ENCODE measurements at regions not wholly inside any gene's neighbourhood (a gene's known extent, or its start where the extent isn't known, plus 50 kb on each side); places are given as distances from the start of the nearest gene placed in this dataset.

DNA sequence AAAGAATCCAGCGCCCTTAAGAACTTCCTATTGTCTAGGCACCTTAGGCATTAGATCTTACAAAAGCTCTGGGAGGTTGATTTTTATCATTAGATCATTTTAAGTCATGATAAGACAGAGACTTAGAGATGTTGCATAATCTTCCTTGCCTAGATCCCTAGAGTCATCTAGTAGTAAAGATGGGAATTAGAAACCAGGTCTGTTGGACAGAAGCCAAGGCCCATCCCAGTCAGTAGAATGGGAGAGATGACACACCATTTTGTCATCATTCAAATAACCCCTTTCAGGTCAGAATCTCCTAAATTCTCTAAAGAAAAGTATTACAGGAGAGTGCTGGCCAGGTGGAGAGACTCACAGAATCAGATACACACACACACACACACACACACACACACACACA, 579.1 kb downstream of the BMP2 start:
- CTCF ChIA-PET = no interaction called here
- no peak for DNase-seq (ENCODE audit: extremely low spot score)
- TF ChIP-seq CTBP1 (IDR thresholded peaks at IDR 0.05; ENCODE audit: borderline replicate concordance) (no peak), FOXA1 (IDR thresholded peaks at IDR 0.05) (no peak), TARDBP (IDR thresholded peaks at IDR 0.05) (no peak)

DNA sequence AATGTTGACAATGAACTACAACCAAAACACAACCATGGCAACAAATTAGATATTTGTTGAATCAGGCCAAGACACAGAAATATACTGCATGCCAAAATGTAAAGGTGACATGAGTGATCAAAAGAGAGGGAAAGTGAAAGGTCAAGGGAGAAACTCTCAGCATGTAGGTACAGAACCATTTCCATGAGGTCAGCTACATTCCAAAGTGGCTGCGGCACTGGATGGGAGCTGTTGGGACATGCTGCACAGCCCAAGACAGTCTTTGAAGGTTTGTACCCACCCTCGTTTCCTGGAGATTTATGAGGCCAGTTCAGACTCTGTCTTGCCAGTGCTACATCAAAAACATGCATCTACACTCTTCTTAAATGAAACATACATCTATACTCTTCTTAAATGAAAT, 579.9 kb downstream of the BMP2 start:
- ChIA-PET POLR2A (no interaction called here), CTCF (no interaction called here)
- TF ChIP-seq ARNT (IDR thresholded peaks at IDR 0.05) = no peak
- TF ChIP-seq CTBP1 (IDR thresholded peaks at IDR 0.05; ENCODE audit: borderline replicate concordance) = no peak
- TF ChIP-seq, protein P1, sequence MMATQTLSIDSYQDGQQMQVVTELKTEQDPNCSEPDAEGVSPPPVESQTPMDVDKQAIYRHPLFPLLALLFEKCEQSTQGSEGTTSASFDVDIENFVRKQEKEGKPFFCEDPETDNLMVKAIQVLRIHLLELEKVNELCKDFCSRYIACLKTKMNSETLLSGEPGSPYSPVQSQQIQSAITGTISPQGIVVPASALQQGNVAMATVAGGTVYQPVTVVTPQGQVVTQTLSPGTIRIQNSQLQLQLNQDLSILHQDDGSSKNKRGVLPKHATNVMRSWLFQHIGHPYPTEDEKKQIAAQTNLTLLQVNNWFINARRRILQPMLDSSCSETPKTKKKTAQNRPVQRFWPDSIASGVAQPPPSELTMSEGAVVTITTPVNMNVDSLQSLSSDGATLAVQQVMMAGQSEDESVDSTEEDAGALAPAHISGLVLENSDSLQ (IDR thresholded peaks at IDR 0.05) = no peak
- TF ChIP-seq FOXM1 (IDR thresholded peaks at IDR 0.05; ENCODE audit: borderline replicate concordance) = no peak
- TF ChIP-seq HDGF (IDR thresholded peaks at IDR 0.05; ENCODE audit: borderline replicate concordance) = no peak
- TF ChIP-seq NFRKB (IDR thresholded peaks at IDR 0.05) = no peak
- no peak for TF ChIP-seq LEF1 (IDR thresholded peaks at IDR 0.05; ENCODE audit: borderline replicate concordance)
- TF ChIP-seq FOXA1 (IDR thresholded peaks at IDR 0.05) = no peak
- TF ChIP-seq ZNF384 (IDR thresholded peaks at IDR 0.05) = no peak
- TF ChIP-seq BHLHE40 (IDR thresholded peaks at IDR 0.05; ENCODE audit: borderline replicate concordance) = no peak
- no peak for TF ChIP-seq ELF4 (IDR thresholded peaks at IDR 0.05)
- TF ChIP-seq FOXK2 (IDR thresholded peaks at IDR 0.05) = no peak
- TF ChIP-seq SP1 (IDR thresholded peaks at IDR 0.05) = no peak
- no peak for TF ChIP-seq L3MBTL2 (conservative IDR thresholded peaks at IDR 0.05)
- no peak for TF ChIP-seq SUZ12 (IDR thresholded peaks at IDR 0.05)
- TF ChIP-seq TARDBP (IDR thresholded peaks at IDR 0.05) = no peak
- no peak for DNase-seq (ENCODE audit: extremely low spot score)

More for the DNA sequence above, 579.1 kb downstream of the BMP2 start:
- POLR2A ChIA-PET = no interaction called here

DNA sequence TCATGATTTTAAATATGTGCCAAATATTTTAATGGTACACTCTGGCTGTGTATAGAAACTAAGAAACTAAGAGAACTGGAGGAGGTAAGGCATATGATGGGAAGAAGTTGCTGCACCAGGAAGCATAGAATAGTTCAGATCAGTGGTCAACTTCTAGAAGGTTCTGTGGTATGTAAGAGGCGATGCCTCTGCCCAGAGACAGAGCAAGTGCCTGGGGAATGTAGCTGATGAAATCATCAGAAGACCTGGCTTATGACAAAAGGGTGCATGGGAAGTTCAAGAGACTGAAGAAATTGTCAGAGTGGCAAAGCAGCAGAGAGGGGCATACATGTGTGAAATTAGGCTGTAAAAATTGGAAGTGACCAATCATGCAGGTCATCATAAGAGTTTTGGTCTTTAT, 580.8 kb downstream of the BMP2 start:
- CTCF ChIA-PET = no interaction called here
- no peak for DNase-seq (ENCODE audit: extremely low spot score)
- POLR2A ChIA-PET = no interaction called here
- TF ChIP-seq TARDBP (IDR thresholded peaks at IDR 0.05) (no peak), LEF1 (IDR thresholded peaks at IDR 0.05; ENCODE audit: borderline replicate concordance) (no peak), SUZ12 (IDR thresholded peaks at IDR 0.05) (no peak)
- TF ChIP-seq, protein P1 (IDR thresholded peaks at IDR 0.05) = no peak

DNA sequence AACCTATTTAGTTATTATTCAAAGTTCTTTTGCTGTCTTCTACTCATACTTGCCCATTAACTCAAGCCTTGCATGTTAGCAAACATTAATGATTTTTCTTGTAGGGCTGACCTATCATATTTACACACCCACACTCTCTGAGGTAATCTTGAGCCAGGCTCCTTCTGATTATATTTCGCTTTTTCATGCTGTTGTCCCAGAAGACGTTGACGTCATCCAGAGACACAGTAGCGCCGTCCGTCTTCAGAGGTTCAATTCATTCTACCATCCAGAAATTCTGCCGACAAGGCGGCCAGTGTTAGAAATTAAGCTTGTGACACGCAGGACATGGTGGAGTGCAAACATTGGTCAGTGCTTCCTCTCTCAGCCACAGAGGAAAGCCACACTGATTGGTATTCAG, 584.7 kb downstream of the BMP2 start:
- TF ChIP-seq, protein P1 (IDR thresholded peaks at IDR 0.05) = no peak
- no peak for TF ChIP-seq LEF1 (IDR thresholded peaks at IDR 0.05; ENCODE audit: borderline replicate concordance)
- no peak for TF ChIP-seq NFRKB (IDR thresholded peaks at IDR 0.05)
- no peak for TF ChIP-seq ELF4 (IDR thresholded peaks at IDR 0.05)
- POLR2A ChIA-PET = no interaction called here
- no peak for DNase-seq (ENCODE audit: extremely low spot score)
- CTCF ChIA-PET = interaction anchor here (0.6 kb wide), 1 partner anchor 9 kb away, joined by 3 read pairs; no protein-coding TSS in a partner anchor

DNA sequence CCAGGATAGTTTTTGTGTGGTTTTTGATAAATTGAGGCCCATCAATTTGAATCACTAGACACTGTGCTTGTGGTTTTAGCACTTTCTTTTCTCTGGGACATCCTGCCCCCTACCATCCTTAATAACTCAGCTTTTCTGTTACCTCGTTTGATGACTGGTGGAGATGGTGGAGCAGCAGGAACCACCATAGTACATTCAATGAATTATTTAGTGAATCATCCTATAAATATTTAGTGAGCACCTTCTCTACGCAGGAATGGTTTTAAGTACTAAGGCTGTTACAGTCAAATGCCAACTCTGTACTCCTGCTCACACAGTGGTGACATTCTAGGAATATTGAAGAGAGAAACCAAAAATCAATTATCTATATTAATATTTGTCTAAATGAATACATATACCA, 585.2 kb downstream of the HAO1 start:
- no peak for DNase-seq (ENCODE audit: extremely low spot score)
- ChIA-PET CTCF (no interaction called here), POLR2A (no interaction called here)

DNA sequence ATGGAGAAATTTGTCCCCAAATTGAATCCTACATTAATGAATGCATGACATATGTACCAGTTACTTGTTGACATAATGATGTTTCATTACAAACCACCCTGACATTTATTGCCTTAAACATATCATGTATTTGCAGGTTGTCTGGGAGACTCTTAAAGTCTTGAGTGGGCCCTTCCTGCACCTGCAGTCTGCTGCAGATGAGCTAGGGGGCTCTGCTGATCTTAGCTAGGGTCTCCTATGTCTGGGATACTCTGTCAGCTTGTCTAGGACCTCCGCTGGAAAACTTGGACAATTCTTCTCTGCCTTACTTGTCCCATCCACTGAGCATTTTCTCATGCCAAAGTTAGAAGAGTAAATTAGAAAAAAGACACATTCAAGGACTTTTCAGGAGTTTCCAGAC, 581.6 kb downstream of the HAO1 start:
- ChIA-PET CTCF (no interaction called here), POLR2A (no interaction called here)
- DNase-seq (ENCODE audit: extremely low spot score) = no peak
- no peak for TF ChIP-seq L3MBTL2 (conservative IDR thresholded peaks at IDR 0.05)
- TF ChIP-seq CTBP1 (IDR thresholded peaks at IDR 0.05; ENCODE audit: borderline replicate concordance) = no peak
- no peak for TF ChIP-seq FOXA1 (IDR thresholded peaks at IDR 0.05)
- no peak for TF ChIP-seq ARNT (IDR thresholded peaks at IDR 0.05)
- no peak for TF ChIP-seq SP1 (IDR thresholded peaks at IDR 0.05)

More for the DNA sequence above, 585.2 kb downstream of the HAO1 start:
- TF ChIP-seq CTBP1 (IDR thresholded peaks at IDR 0.05; ENCODE audit: borderline replicate concordance) (no peak), HDGF (IDR thresholded peaks at IDR 0.05; ENCODE audit: borderline replicate concordance) (no peak)

DNA sequence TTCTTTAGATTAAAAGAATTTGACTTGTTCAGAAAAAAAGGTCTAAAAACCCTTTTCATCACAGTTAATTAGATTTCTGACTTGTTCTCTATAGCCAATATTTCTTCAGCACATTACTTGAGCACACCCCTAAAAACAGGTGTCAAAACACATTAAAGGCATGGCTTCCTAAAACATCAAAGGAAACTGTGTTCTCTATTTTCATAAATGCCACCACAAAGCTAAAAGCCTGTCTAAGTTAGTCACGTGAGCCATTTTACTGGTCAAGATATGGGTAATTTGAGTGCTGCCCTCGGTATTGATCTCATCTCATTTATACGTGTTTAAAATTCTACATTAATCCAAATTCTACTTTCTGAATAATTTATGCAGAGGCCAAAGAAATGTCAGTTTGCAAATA, 580.5 kb downstream of the HAO1 start:
- ChIA-PET POLR2A (no interaction called here), CTCF (no interaction called here)
- TF ChIP-seq BHLHE40 (IDR thresholded peaks at IDR 0.05; ENCODE audit: borderline replicate concordance) (no peak), FOXK2 (IDR thresholded peaks at IDR 0.05) (no peak), TARDBP (IDR thresholded peaks at IDR 0.05) (no peak)
- DNase-seq (ENCODE audit: extremely low spot score) = no peak

DNA sequence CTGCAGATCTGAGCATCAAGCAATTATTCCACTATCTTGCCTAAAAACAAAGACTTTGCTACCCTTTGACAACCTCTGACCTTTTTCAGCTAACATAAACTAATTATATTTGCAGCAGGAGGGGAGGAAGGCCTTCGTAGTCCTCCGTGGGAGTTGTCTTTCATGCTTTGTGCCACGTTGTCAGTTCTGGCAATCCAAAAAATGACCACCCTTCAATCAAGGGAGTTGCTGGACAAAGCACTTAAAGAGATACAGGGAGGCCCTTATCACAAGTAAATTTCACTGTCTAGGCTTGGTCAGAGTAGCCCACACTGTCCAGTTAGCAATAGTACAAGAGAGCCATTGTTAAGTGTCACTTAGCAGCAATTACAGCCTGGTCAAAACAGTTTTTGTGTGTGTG, 578.9 kb downstream of the HAO1 start:
- DNase-seq (ENCODE audit: extremely low spot score) = no peak
- CTCF ChIA-PET = no interaction called here
- POLR2A ChIA-PET = no interaction called here

More for the DNA sequence above, 578.9 kb downstream of the HAO1 start:
- no peak for TF ChIP-seq ZNF384 (IDR thresholded peaks at IDR 0.05)
- TF ChIP-seq, protein P1 (IDR thresholded peaks at IDR 0.05) = no peak
